Heart right ventricle (tissue), 16 donors: ENCODE measurements at regions not wholly inside any gene's neighbourhood (a gene's known extent, or its start where the extent isn't known, plus 50 kb on each side); places are given as distances from the start of the nearest gene placed in this dataset.

Source experiments
- ATAC-seq, 8 donors: fragments of 200-7000 bp; cut with Tn5 transposase; one replicate each; pipeline ENCODE4 v1.9.1; 2020; ENCODE audit warnings: mild to moderate bottlenecking in 8 of 8, moderate library complexity in 8 of 8, moderate number of reproducible peaks in 1 of 8
- DNase-seq, 2 donors: peaks; one replicate each; pipeline ENCODE4 v3.0.0-alpha.2; 2020
- H3K27ac ChIP-seq, 10 donors: fragments of 200-600 bp; sonication (generic) in 2 of 10; one replicate each; pipeline versions ENCODE4 v1.5.0 to v1.8.0; 2020 to 2022; ENCODE audit warnings: mild to moderate bottlenecking in 3 of 10
- H3K27me3 ChIP-seq, 7 donors: fragments of 200-600 bp; one replicate each; pipeline ENCODE4 v1.8.0; 2021 to 2022; ENCODE audit warnings: mild to moderate bottlenecking in 2 of 7
- H3K36me3 ChIP-seq, 9 donors: fragments of 200-600 bp; sonication (generic) in 1 of 9; one replicate each; pipeline versions ENCODE4 v1.5.0 to v1.8.0; 2020 to 2022; ENCODE audit warnings: mild to moderate bottlenecking in 2 of 9
- H3K4me1 ChIP-seq, 9 donors: fragments of 200-600 bp; sonication (generic) in 1 of 9; one replicate each; pipeline versions ENCODE4 v1.5.0 to v1.8.0; 2020 to 2022; ENCODE audit warnings: mild to moderate bottlenecking in 4 of 9
- H3K4me3 ChIP-seq, 10 donors: fragments of 200-600 bp; sonication (generic) in 2 of 10; one replicate each; pipeline versions ENCODE4 v1.5.0 to v1.8.0; 2020 to 2022; ENCODE audit warnings: mild to moderate bottlenecking in 7 of 10, moderate library complexity in 2 of 10
- H3K9me3 ChIP-seq, 11 donors: fragments of 200-600 bp in 10 of 11; sonication (generic) in 2 of 11; one replicate each; pipeline versions ENCODE4 v1.5.0 to v1.8.0; 2013 to 2022; ENCODE audit warnings: mild to moderate bottlenecking in 2 of 11, control low read depth in 1 of 11, moderate library complexity in 1 of 11
- CTCF ChIP-seq, 9 donors: fragments of 200-600 bp; sonication (generic) in 2 of 9; IDR thresholded peaks; one replicate each; pipeline versions ENCODE4 v1.5.0 to v1.8.0; 2021 to 2022; ENCODE audit warnings: antibody characterized with exemption in 9 of 9, mild to moderate bottlenecking in 5 of 9, moderate library complexity in 1 of 9
- WGBS, 2 donors: extraction: QIAGEN DNeasy Blood & Tissue Kit; methylation state at CpG; one replicate each; pipeline ENCODE4 v1.1.7; 2013; ENCODE audit warnings: inconsistent platforms in 1 of 2; 5-methylcytosine and 5-hydroxymethylcytosine counted together
- intact Hi-C, 10 donors: fragments of 100-400 bp; cut with DNase I; formaldehyde crosslinking; loops; one replicate each; pipeline versions ENCODE4 v1.11.1 to v1.14.2; 2022
- donor health status: Arrhythmogenic right ventricular cardiomyopathy.
- donor health status: ischemic (EF 13 %, LVEDD 7.1; RV severe dilation, severe dysfunction).
- donor health status: healthy with polysubstance abuse.
- donor health status: DM: no; HTN: yes; CAD: no.
- donor health status: DM: no; HTN: no; CAD: no.
- donor health status: ischemic (EF 25% LVEDD 6.9; RV normal size, moderate dysfunction).
- donor health status: ischemic (EF 25% LVEDD 5.7; RV mildly dilated, moderate dysfunction).
- donor health status: healthy.
- donor health status: DM: yes; HTN: yes; CAD: no.
- donor health status: Ischemic cardiomyopathy.
- donor health status: ischemic (EF 35%, LVEDD 5.7; RV mildly dilated, moderate dysfunction).
- donor health status: nonischemic (EF 11% LVEDD 7.7; RV severe dilation, severe dysfunction).
- donor health status: DM: yes; HTN: yes; CAD: no.
- donor health status: PGD.
- donor health status: ischemic (EF 29% LVEDD 5.4; RV normal size, mild dysfunction).
- donor health status: nonischemic (EF 23%, LVEDD 6.1; RV moderate dilation, normal function).

- WGBS, 2 donors, result 71 to 73% methylated on average over 4 of the region's 4 CpGs
- TF ChIP-seq CTCF (IDR thresholded peaks at IDR 0.05), result no peak
Measured at GRCh38 chr5:99317136-99317535, 388.3 kb upstream of the CHD1 start.

GRCh38 chr5:99316484-99316883 is 387.7 kb upstream of the CHD1 start:
- no peaks in the 10 kb centered on the region for H3K9me3 ChIP-seq
- no peak for DNase-seq

More at GRCh38 chr5:99317136-99317535, 388.3 kb upstream of the CHD1 start:
- H3K36me3 ChIP-seq, result no peaks in the 10 kb centered on the region
- intact Hi-C loops, result no loop called here
- H3K27ac ChIP-seq, result no peak overlapping the region
- H3K9me3 ChIP-seq, result no peaks in the 10 kb centered on the region
- no peak overlapping the region for H3K4me3 ChIP-seq
- ATAC-seq (no peak), DNase-seq (no peak)
- peaks cover 0 to 5% (median 0%) of the 10 kb centered on the region in 9 donors for H3K4me1 ChIP-seq
- H3K27me3 ChIP-seq, result no peaks in the 10 kb centered on the region

GRCh38 chr5:99315413-99316183 is 386.8 kb upstream of the CHD1 start:
- intact Hi-C loops, result no loop called here
- peak overlapping the region in 1 of 10 donors; percentile 64 for H3K27ac ChIP-seq
- no peak overlapping the region for H3K4me3 ChIP-seq
- ATAC-seq (no peak), DNase-seq (no peak)
- no peaks in the 10 kb centered on the region for H3K36me3 ChIP-seq
- WGBS, 2 donors, result 47 to 48% methylated on average over 2 of the region's 2 CpGs
- peaks cover 0 to 5% (median 0%) of the 10 kb centered on the region in 9 donors for H3K4me1 ChIP-seq
- H3K27me3 ChIP-seq, result no peaks in the 10 kb centered on the region
- H3K9me3 ChIP-seq, result no peaks in the 10 kb centered on the region
- TF ChIP-seq CTCF (IDR thresholded peaks at IDR 0.05), result no peak

More at GRCh38 chr5:99316484-99316883, 387.7 kb upstream of the CHD1 start:
- TF ChIP-seq CTCF (IDR thresholded peaks at IDR 0.05), result no peak
- ATAC-seq, result no peak
- intact Hi-C loops, result no loop called here
- no peak overlapping the region for H3K4me3 ChIP-seq
- no peaks in the 10 kb centered on the region for H3K27me3 ChIP-seq
- H3K4me1 ChIP-seq, result peaks cover 0 to 5% (median 0%) of the 10 kb centered on the region in 9 donors
- H3K27ac ChIP-seq, result peak overlapping the region in 1 of 10 donors; percentile 64
- no peaks in the 10 kb centered on the region for H3K36me3 ChIP-seq
- WGBS, 2 donors, result 79 to 84% methylated on average over 1 of the region's 1 CpG

GRCh38 chr5:99314721-99315120 is 385.9 kb upstream of the CHD1 start:
- Histone ChIP-seq H3K36me3 (no peaks in the 10 kb centered on the region), H3K27ac (peak overlapping the region in 1 of 10 donors; percentile 17), H3K4me1 (peaks cover 0 to 5% (median 0%) of the 10 kb centered on the region in 9 donors), H3K4me3 (no peak overlapping the region), H3K27me3 (no peaks in the 10 kb centered on the region), H3K9me3 (no peaks in the 10 kb centered on the region)
- no peak for DNase-seq
- intact Hi-C loops, result no loop called here
- no peak for ATAC-seq
- 72 to 83% methylated on average over 2 of the region's 2 CpGs for WGBS, 2 donors
- TF ChIP-seq CTCF (IDR thresholded peaks at IDR 0.05), result no peak
